ENCODE measurements at regions not wholly inside any gene's neighbourhood (a gene's known extent, or its start where the extent isn't known, plus 50 kb on each side); places are given as distances from the start of the nearest gene placed in this dataset.
A peak's percentile ranks its signal among the peaks of the same experiment; 100 is the strongest.

DNA sequence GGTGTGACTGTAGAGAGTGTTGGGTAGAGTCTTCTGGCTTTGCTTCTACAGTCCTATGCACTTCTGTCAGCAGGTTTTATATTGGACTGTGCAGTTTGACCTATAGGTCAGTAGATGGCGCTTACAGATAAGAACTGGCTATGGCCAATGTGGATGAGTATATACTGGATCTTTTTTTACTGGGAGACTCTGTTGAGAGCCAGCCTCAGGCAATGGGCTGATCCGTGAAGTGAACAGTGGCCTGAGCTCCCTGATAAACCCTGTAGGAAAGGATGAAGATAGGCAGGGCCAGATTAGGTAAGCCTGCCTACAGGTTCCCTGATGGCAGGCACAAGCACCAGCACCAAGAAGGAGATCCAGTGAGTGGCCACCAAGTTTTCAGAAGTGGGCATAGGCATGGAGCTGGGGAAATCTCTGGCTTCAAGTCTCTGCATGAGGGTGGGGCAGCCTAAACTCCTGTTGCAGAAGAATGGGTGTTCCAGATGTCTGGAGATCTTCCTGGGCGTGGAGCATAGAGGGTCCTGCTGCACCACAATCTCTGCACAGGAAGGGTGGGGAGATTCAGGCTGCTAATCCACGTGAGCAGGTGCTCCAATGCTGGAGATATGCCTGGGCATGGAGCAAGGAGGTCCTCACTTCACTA, 326.0 kb upstream of the SGO1 start:
- TF ChIP-seq, protein P1, sequence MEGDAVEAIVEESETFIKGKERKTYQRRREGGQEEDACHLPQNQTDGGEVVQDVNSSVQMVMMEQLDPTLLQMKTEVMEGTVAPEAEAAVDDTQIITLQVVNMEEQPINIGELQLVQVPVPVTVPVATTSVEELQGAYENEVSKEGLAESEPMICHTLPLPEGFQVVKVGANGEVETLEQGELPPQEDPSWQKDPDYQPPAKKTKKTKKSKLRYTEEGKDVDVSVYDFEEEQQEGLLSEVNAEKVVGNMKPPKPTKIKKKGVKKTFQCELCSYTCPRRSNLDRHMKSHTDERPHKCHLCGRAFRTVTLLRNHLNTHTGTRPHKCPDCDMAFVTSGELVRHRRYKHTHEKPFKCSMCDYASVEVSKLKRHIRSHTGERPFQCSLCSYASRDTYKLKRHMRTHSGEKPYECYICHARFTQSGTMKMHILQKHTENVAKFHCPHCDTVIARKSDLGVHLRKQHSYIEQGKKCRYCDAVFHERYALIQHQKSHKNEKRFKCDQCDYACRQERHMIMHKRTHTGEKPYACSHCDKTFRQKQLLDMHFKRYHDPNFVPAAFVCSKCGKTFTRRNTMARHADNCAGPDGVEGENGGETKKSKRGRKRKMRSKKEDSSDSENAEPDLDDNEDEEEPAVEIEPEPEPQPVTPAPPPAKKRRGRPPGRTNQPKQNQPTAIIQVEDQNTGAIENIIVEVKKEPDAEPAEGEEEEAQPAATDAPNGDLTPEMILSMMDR (conservative IDR thresholded peaks at IDR 0.05): peak; percentile 79
- TF ChIP-seq ZFX (IDR thresholded peaks at IDR 0.05): no peak

All from C4-2B (cell line).